ENCODE measurements at regions not wholly inside any gene's neighbourhood (a gene's known extent, or its start where the extent isn't known, plus 50 kb on each side); places are given as distances from the start of the nearest gene placed in this dataset.

GRCh38 chr6:67629258-67629657 lies 1005.8 kb upstream of the ADGRB3 start:
- no peak for TF ChIP-seq CTCF (IDR thresholded peaks at IDR 0.05)
- no peak for TF ChIP-seq POLR2A (IDR thresholded peaks at IDR 0.05)

Data from vagina (tissue), 2 donors.